HEK293T (cell line): ENCODE measurements at regions not wholly inside any gene's neighbourhood (a gene's known extent, or its start where the extent isn't known, plus 50 kb on each side); places are given as distances from the start of the nearest gene placed in this dataset.

Experiments used
- SP1 ChIP-seq: fragments of 450-650 bp; IDR thresholded peaks from 2 replicates; pipeline ENCODE4 v1.6.1; 2017
- SUZ12 ChIP-seq: fragments of 450-650 bp; IDR thresholded peaks from 2 replicates; pipeline ENCODE4 v1.6.1; 2016; ENCODE audit warnings: mild to moderate bottlenecking

DNA sequence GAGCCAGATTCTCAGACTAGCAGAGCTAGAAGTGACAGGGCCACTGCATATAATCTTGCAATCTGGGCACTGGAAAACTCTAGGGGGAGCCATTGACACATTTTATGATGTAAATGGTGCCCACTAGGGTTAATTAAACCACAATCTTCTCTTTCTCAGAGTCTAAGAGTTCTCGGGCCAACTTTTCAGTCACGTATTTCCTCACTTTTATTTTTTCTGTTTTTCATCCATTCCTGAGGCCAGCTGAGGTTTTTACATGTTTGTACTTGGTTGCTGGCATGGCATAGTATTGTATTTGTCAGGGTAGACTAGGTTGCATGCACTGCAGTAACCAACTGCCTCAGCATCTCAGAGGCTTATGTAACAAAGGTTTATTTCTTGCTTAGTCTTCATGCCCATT, 138.2 kb downstream of the ZNF326 start:
- no peak for TF ChIP-seq SUZ12
- no peak for TF ChIP-seq SP1
